ENCODE measurements at regions not wholly inside any gene's neighbourhood (a gene's known extent, or its start where the extent isn't known, plus 50 kb on each side); places are given as distances from the start of the nearest gene placed in this dataset.

DNA sequence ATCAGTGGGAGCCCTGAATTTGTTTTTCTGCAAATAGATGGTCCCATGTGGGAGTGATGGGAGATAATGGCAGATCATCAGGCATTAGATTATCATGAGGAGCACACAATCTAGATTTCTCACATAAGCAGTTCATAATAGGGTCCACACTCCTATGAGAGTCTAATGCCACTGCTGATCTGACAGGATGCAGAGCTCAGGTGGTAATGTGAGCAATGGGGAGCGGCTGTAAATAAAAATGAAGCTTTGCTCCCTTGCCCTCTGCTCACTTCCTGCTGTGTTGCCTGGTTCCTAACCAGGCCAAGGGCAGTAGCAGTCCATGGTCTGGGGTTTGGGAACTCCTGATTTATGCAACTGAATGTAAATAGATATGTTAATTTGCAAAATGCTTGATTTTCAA, 538.6 kb downstream of the TRAM1L1 start:
- TF ChIP-seq, protein P1, sequence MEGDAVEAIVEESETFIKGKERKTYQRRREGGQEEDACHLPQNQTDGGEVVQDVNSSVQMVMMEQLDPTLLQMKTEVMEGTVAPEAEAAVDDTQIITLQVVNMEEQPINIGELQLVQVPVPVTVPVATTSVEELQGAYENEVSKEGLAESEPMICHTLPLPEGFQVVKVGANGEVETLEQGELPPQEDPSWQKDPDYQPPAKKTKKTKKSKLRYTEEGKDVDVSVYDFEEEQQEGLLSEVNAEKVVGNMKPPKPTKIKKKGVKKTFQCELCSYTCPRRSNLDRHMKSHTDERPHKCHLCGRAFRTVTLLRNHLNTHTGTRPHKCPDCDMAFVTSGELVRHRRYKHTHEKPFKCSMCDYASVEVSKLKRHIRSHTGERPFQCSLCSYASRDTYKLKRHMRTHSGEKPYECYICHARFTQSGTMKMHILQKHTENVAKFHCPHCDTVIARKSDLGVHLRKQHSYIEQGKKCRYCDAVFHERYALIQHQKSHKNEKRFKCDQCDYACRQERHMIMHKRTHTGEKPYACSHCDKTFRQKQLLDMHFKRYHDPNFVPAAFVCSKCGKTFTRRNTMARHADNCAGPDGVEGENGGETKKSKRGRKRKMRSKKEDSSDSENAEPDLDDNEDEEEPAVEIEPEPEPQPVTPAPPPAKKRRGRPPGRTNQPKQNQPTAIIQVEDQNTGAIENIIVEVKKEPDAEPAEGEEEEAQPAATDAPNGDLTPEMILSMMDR (IDR thresholded peaks at IDR 0.05), result no peak
- no peak for TF ChIP-seq POLR2A (IDR thresholded peaks at IDR 0.05)
- no peak for TF ChIP-seq POLR2AphosphoS5 (IDR thresholded peaks at IDR 0.05; ENCODE audit: insufficient read depth in 1 of 2, low read depth in 1 of 2)

Measured in vagina (tissue), 2 donors.